Liver (tissue), 7 donors: ENCODE measurements at regions not wholly inside any gene's neighbourhood (a gene's known extent, or its start where the extent isn't known, plus 50 kb on each side); places are given as distances from the start of the nearest gene placed in this dataset.

Experiments
- DNase-seq: peaks from one replicate; pipeline ENCODE4 v3.0.0-alpha.2; 2017; ENCODE audit warnings: low spot score
- H3K27ac ChIP-seq, 2 donors: one replicate each; pipeline ENCODE4 v1.7.0; 2013; ENCODE audit warnings: inconsistent platforms in 2 of 2, low read length in 2 of 2, control low read depth in 1 of 2, low read depth in 1 of 2, mild to moderate bottlenecking in 1 of 2
- H3K27me3 ChIP-seq, 4 donors: one replicate each; pipeline versions ENCODE4 v1.6.1 to v1.7.0; 2013; ENCODE audit warnings: low read length in 3 of 4, inconsistent platforms in 1 of 4, mild to moderate bottlenecking in 1 of 4, moderate library complexity in 1 of 4; ENCODE audit not compliant: control insufficient read depth in 4 of 4, insufficient read depth in 4 of 4
- H3K36me3 ChIP-seq, 4 donors: one replicate each; pipeline versions ENCODE4 v1.6.1 to v1.7.0; 2013; ENCODE audit warnings: low read length in 3 of 4, mild to moderate bottlenecking in 3 of 4, low read depth in 1 of 4, moderate library complexity in 1 of 4; ENCODE audit not compliant: control insufficient read depth in 4 of 4, insufficient read depth in 3 of 4
- H3K4me1 ChIP-seq, 4 donors: one replicate each; pipeline versions ENCODE4 v1.6.1 to v1.7.0; 2013; ENCODE audit warnings: low read length in 3 of 4, mild to moderate bottlenecking in 3 of 4, moderate library complexity in 1 of 4; ENCODE audit not compliant: control insufficient read depth in 4 of 4, insufficient read depth in 4 of 4
- H3K4me3 ChIP-seq, 3 donors: one replicate each; pipeline versions ENCODE4 v1.6.1 to v1.7.0; 2013; ENCODE audit warnings: low read length in 3 of 3, control low read depth in 1 of 3, low read depth in 1 of 3, mild to moderate bottlenecking in 1 of 3
- H3K9ac ChIP-seq, 2 donors: one replicate each; pipeline ENCODE4 v1.7.0; 2013; ENCODE audit warnings: low read length in 2 of 2, mild to moderate bottlenecking in 2 of 2, moderate library complexity in 2 of 2, control low read depth in 1 of 2, low read depth in 1 of 2
- H3K9me3 ChIP-seq, 4 donors: one replicate each; pipeline versions ENCODE4 v1.6.1 to v1.7.0; 2013; ENCODE audit warnings: low read length in 3 of 4; ENCODE audit not compliant: control insufficient read depth in 4 of 4
- CTCF ChIP-seq: fragments of 150-350 bp; IDR thresholded peaks from 2 replicates; pipeline ENCODE4 v1.5.1; 2017; ENCODE audit warnings: improper control_type of control experiment, low read depth, low read length; ENCODE audit not compliant: missing input control
- EGR1 ChIP-seq, 2 donors: IDR thresholded peaks; 2 replicates each; pipeline ENCODE4 v1.6.1; 2016 to 2018; ENCODE audit warnings: antibody characterized with exemption in 2 of 2, low read depth in 2 of 2
- FOXA1 ChIP-seq: IDR thresholded peaks from 2 replicates; pipeline ENCODE4 v1.6.1; 2016; ENCODE audit warnings: antibody characterized with exemption
- FOXA2 ChIP-seq: IDR thresholded peaks from 2 replicates; pipeline ENCODE4 v1.6.1; 2016; ENCODE audit warnings: antibody characterized with exemption
- GABPA ChIP-seq, 2 donors: IDR thresholded peaks in 1 of 2; conservative IDR thresholded peaks in 1 of 2; 2 replicates each; pipeline ENCODE4 v1.6.1; 2016; ENCODE audit warnings: antibody characterized with exemption in 2 of 2, mild to moderate bottlenecking in 1 of 2, moderate library complexity in 1 of 2
- HNF4A ChIP-seq, 2 donors: conservative IDR thresholded peaks; 2 replicates each; pipeline ENCODE4 v1.6.1; 2016; ENCODE audit warnings: antibody characterized with exemption in 2 of 2, mild to moderate bottlenecking in 2 of 2
- HNF4G ChIP-seq: IDR thresholded peaks from 2 replicates; pipeline ENCODE4 v1.6.1; 2016; ENCODE audit warnings: antibody characterized with exemption
- JUND ChIP-seq, 2 donors: IDR thresholded peaks; 2 replicates each; pipeline ENCODE4 v1.6.1; 2016; ENCODE audit warnings: antibody characterized with exemption in 2 of 2
- MAX ChIP-seq: IDR thresholded peaks from 2 replicates; pipeline ENCODE4 v1.6.1; 2016; ENCODE audit warnings: antibody characterized with exemption
- NR2F2 ChIP-seq: IDR thresholded peaks from 2 replicates; pipeline ENCODE4 v1.6.1; 2016; ENCODE audit warnings: antibody characterized with exemption
- RAD21 ChIP-seq, 2 donors: IDR thresholded peaks; 2 replicates each; pipeline ENCODE4 v1.6.1; 2016; ENCODE audit warnings: antibody characterized with exemption in 2 of 2, mild to moderate bottlenecking in 2 of 2
- REST ChIP-seq: IDR thresholded peaks from 2 replicates; pipeline ENCODE4 v1.6.1; 2016; ENCODE audit warnings: antibody characterized with exemption, mild to moderate bottlenecking
- RXRA ChIP-seq, 2 donors: IDR thresholded peaks; 2 replicates each; pipeline ENCODE4 v1.6.1; 2017 to 2018; ENCODE audit warnings: antibody characterized with exemption in 2 of 2, mild to moderate bottlenecking in 1 of 2
- SP1 ChIP-seq: IDR thresholded peaks from 2 replicates; pipeline ENCODE4 v1.6.1; 2018; ENCODE audit warnings: antibody characterized with exemption, mild to moderate bottlenecking
- TAF1 ChIP-seq: conservative IDR thresholded peaks from 2 replicates; pipeline ENCODE4 v1.6.1; 2016; ENCODE audit warnings: antibody characterized with exemption, mild to moderate bottlenecking
- YY1 ChIP-seq: IDR thresholded peaks from 2 replicates; pipeline ENCODE4 v1.6.1; 2016; ENCODE audit warnings: antibody characterized with exemption, mild to moderate bottlenecking
- ZBTB33 ChIP-seq: IDR thresholded peaks from 2 replicates; pipeline ENCODE4 v1.6.1; 2016; ENCODE audit warnings: antibody characterized with exemption
- TF ChIP-seq, protein P1 (sequence below): IDR thresholded peaks from 2 replicates; pipeline ENCODE4 v1.6.1; 2016; ENCODE audit warnings: antibody characterized with exemption
- donor health status: healthy.
- donor health status: healthy.
- donor health status: healthy.
- donor health status: healthy.

- Histone ChIP-seq H3K36me3 (no peaks in the 10 kb centered on the region), H3K27ac (no peak overlapping the region), H3K4me1 (no peaks in the 10 kb centered on the region), H3K27me3 (no peaks in the 10 kb centered on the region), H3K9ac (no peak overlapping the region), H3K9me3 (no peaks in the 10 kb centered on the region), H3K4me3 (no peak overlapping the region)
- TF ChIP-seq ZBTB33 (no peak), YY1 (no peak), GABPA (IDR thresholded peaks at IDR 0.05 in 1 of 2, conservative IDR thresholded peaks at IDR 0.05 in 1 of 2) (no peak), REST (no peak), HNF4A (conservative IDR thresholded peaks at IDR 0.05) (no peak), HNF4G (no peak), RAD21 (IDR thresholded peaks at IDR 0.05) (no peak), FOXA2 (no peak), MAX (no peak), FOXA1 (no peak), RXRA (IDR thresholded peaks at IDR 0.05) (no peak), EGR1 (IDR thresholded peaks at IDR 0.05; ENCODE audit: low read depth in 2 of 2) (no peak), JUND (IDR thresholded peaks at IDR 0.05) (no peak), NR2F2 (no peak), TAF1 (no peak), SP1 (no peak)
- TF ChIP-seq, protein P1, sequence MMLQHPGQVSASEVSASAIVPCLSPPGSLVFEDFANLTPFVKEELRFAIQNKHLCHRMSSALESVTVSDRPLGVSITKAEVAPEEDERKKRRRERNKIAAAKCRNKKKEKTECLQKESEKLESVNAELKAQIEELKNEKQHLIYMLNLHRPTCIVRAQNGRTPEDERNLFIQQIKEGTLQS: no peak
- DNase-seq: no peak
Observed at GRCh38 chr4:125072269-125072668, 242.5 kb upstream of the FAT4 start.

GRCh38 chr4:125070861-125071260, 243.9 kb upstream of the FAT4 start:
- no peak overlapping the region for H3K4me3 ChIP-seq
- no peak for TF ChIP-seq GABPA (IDR thresholded peaks at IDR 0.05 in 1 of 2, conservative IDR thresholded peaks at IDR 0.05 in 1 of 2)
- TF ChIP-seq JUND (IDR thresholded peaks at IDR 0.05): no peak
- TF ChIP-seq NR2F2: no peak
- no peak for TF ChIP-seq TAF1
- no peak for TF ChIP-seq SP1
- TF ChIP-seq RXRA (IDR thresholded peaks at IDR 0.05): no peak
- no peak for TF ChIP-seq HNF4A (conservative IDR thresholded peaks at IDR 0.05)
- TF ChIP-seq MAX: no peak
- TF ChIP-seq ZBTB33: no peak
- no peak for TF ChIP-seq YY1
- no peak for TF ChIP-seq HNF4G
- no peak for TF ChIP-seq CTCF
- no peak for TF ChIP-seq EGR1 (IDR thresholded peaks at IDR 0.05; ENCODE audit: low read depth in 2 of 2)
- no peak for TF ChIP-seq FOXA2
- TF ChIP-seq, protein P1: no peak
- no peaks in the 10 kb centered on the region for H3K4me1 ChIP-seq
- H3K27ac ChIP-seq: no peak overlapping the region
- H3K36me3 ChIP-seq: no peaks in the 10 kb centered on the region
- no peak overlapping the region for H3K9ac ChIP-seq
- H3K9me3 ChIP-seq: no peaks in the 10 kb centered on the region
- H3K27me3 ChIP-seq: no peaks in the 10 kb centered on the region
- no peak for DNase-seq
